Omental fat pad (tissue), 3 donors: ENCODE measurements at regions not wholly inside any gene's neighbourhood (a gene's known extent, or its start where the extent isn't known, plus 50 kb on each side); places are given as distances from the start of the nearest gene placed in this dataset.
A peak's percentile ranks its signal among the peaks of the same experiment; 100 is the strongest.

Experiments used
- ATAC-seq: fragments of 150-250 bp; one replicate; pipeline ENCODE4 v1.9.1; 2016; ENCODE audit warnings: mild to moderate bottlenecking, moderate library complexity; ENCODE audit not compliant: low FRiP score
- DNase-seq: peaks from one replicate; pipeline ENCODE4 v3.0.0-alpha.2; 2019; ENCODE audit warnings: low spot score
- TF ChIP-seq, protein P1 (sequence below), 3 donors: fragments of 450-650 bp; IDR thresholded peaks; one replicate each; pipeline ENCODE4 v1.5.1; 2016 to 2017; ENCODE audit warnings: antibody characterized with exemption in 3 of 3, mild to moderate bottlenecking in 3 of 3, moderate library complexity in 2 of 3

DNA sequence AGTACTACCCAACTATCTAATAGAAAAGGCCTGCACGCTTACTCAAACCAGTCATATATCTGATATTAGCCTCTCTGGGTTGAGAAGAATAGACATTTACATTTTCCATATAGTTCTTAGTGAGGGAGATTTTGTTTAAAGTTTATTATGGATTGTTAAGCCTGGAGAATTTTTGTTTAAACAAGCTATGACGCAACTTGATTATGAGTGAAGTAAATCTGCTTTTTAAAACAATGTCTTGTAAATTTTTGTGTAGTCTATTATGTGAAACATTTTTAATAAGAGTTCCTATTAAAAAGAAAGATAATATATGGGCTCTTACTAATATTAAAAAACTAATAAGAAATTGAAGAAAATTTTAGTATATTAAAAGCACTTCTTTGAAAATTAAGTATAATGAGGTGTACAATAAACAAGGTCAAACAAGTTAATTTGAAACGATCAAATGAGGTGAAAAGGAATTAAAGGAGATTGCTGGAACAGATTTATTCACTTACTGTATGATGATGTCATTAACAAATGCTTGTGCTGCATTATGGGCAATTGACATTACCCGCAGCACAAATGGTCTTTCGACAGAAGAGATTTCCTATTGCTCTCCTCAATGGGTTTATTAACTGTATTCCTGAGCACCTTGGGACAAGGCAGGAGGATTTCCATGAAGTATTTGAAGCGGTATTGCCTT, 229.2 kb upstream of the SMIM21 start:
- DNase-seq, result no peak
- TF ChIP-seq, protein P1, sequence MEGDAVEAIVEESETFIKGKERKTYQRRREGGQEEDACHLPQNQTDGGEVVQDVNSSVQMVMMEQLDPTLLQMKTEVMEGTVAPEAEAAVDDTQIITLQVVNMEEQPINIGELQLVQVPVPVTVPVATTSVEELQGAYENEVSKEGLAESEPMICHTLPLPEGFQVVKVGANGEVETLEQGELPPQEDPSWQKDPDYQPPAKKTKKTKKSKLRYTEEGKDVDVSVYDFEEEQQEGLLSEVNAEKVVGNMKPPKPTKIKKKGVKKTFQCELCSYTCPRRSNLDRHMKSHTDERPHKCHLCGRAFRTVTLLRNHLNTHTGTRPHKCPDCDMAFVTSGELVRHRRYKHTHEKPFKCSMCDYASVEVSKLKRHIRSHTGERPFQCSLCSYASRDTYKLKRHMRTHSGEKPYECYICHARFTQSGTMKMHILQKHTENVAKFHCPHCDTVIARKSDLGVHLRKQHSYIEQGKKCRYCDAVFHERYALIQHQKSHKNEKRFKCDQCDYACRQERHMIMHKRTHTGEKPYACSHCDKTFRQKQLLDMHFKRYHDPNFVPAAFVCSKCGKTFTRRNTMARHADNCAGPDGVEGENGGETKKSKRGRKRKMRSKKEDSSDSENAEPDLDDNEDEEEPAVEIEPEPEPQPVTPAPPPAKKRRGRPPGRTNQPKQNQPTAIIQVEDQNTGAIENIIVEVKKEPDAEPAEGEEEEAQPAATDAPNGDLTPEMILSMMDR (IDR thresholded peaks at IDR 0.05), result no peak
- ATAC-seq, result no peak

DNA sequence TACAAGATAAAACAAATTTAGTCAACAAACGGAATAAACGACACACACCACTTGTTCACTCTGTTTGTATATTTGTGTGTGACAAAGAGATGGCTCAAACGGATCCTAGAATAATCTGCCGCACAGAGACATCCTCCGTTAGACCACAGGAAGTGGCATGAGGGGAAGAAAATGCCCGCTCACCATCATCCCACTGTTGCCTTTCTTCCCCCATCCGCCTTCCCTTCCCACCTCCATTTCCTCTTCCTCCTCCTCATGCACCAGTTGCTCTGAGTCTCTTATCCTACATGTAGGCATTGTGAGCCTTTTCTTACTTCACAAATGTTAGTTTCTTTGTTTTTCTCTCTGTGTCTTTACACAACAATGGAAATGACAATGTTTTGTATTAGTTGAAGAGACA, 228.5 kb upstream of the SMIM21 start:
- DNase-seq (no peak), ATAC-seq (no peak)
- TF ChIP-seq, protein P1 (IDR thresholded peaks at IDR 0.05), result no peak

DNA sequence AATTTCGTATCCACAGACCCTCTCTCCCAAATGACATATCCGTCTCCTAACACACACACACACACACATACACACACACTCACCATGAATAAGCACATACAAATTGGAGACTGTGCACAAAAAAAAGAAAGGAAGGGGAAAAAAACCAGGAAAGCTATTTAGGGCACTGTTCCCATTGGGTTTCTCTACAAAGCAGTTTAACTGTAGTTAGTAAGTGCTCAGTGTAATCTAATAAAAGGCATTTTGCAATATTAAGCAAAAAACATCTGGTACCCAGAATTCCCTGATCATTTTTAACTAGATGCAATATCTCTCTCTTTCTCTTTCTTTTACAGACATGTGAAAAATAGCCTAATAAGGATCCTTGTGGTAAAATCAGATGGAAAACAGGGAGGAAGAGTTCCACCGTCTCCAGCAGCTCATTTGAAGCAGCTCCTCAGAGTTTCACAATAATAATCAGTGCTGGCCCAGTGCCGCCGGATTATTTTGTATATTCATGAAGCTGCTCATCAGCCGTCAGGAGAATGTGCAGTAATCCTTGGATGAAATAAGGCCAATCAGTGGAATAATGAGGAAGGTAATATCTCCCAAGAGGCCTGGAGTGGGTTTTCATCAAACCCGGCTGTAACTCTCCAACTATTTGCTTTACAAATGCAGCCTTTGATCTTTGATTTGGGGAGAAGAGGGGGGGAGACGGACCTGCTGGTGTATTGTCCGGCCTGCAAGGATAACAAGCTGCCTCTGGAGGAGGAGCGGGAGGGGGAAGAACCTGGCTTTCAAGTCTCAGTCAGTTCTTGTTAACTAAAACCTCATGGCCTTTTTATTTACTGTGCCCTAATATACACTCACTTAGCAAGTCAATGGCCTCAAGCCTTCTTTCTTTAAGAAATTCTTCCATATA, 227.6 kb upstream of the SMIM21 start:
- DNase-seq (no peak), ATAC-seq (peak; percentile 41)
- TF ChIP-seq, protein P1 (IDR thresholded peaks at IDR 0.05), result no peak

DNA sequence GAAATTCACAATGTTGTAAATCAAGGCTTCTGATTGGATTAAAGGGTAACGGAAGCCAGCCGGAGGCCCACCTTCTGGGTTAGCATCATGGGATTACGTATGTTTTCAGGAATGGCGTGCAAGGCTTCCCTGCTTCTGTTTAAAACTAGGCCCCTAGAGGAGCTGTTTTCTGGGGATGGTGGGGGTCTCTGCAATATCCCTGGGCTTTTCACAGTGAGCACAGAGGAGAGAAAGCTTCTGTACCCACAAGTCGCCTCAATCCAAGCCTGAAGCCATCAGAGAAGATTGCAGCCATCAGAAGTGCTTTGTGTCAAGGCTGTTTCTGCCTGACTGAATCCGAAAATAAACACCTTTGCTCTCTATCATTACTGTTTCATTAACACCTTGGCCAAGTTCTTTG, 226.9 kb upstream of the SMIM21 start:
- ATAC-seq, result no peak
- DNase-seq, result no peak
- TF ChIP-seq, protein P1 (IDR thresholded peaks at IDR 0.05), result no peak

DNA sequence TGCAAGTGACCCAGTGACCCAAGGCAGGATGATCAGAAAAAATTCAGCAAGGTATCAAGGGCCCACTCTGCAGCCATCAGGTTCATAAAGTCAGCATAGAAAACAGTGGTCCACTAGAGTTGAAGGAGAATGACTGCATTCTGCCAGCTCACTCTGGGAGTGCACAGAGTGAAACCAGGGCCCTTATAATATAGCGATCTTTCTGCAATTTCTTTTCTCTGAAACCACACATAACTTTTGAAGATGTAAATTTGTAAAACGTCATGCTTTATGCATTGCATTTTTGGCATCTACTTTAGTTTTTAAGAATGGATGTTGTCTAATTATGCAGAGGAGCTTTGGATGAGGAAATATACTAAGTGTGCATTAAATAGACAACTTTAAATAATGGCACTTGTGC, 225.0 kb upstream of the SMIM21 start:
- no peak for DNase-seq
- ATAC-seq, result no peak
- TF ChIP-seq, protein P1 (IDR thresholded peaks at IDR 0.05), result no peak

DNA sequence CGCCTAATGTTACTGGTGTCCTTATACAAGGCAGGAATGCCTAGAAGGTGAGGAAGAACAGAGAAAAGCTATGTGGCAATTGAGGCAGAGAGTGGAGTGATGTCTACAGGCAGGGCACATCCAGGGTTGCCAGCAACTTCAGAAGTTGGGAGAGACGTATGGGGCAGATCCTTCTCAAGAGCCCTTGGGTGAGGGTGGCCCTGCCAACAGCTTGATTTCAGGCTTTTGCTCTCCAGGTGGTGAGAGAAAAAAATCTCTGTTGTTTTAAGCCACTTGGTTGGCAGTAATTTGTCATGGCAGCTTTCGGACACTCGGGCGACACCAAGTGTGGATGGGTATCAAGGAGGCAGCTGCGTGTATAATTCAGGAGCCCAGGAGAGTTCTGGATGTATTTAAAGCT, 217.4 kb upstream of the SMIM21 start:
- ATAC-seq (no peak), DNase-seq (no peak)
- TF ChIP-seq, protein P1 (IDR thresholded peaks at IDR 0.05), result no peak
